Heart left ventricle (tissue), 13 donors: ENCODE measurements at regions not wholly inside any gene's neighbourhood (a gene's known extent, or its start where the extent isn't known, plus 50 kb on each side); places are given as distances from the start of the nearest gene placed in this dataset.

Experiments used
- CTCF ChIP-seq, 12 donors: fragments of 200-600 bp; sonication (generic) in 4 of 12; IDR thresholded peaks; one replicate each; pipeline versions ENCODE4 v1.5.0 to v1.8.0; 2018 to 2022; ENCODE audit warnings: antibody characterized with exemption in 12 of 12, mild to moderate bottlenecking in 5 of 12
- POLR2A ChIP-seq, 2 donors: fragments of 450-650 bp; IDR thresholded peaks; one replicate each; pipeline ENCODE4 v1.6.1; 2017; ENCODE audit warnings: antibody characterized with exemption in 2 of 2, mild to moderate bottlenecking in 2 of 2, moderate library complexity in 2 of 2
- donor health status: ischemic (EF 13 %, LVEDD 7.1; RV severe dilation, severe dysfunction).
- donor health status: DM: no; HTN: yes; CAD: no.
- donor health status: DM: no; HTN: no; CAD: no.
- donor health status: ischemic (EF 25% LVEDD 6.9; RV normal size, moderate dysfunction).
- donor health status: ischemic (EF 25% LVEDD 5.7; RV mildly dilated, moderate dysfunction).
- donor health status: ischemic (EF 35%, LVEDD 5.7; RV mildly dilated, moderate dysfunction).
- donor health status: nonischemic (EF 11% LVEDD 7.7; RV severe dilation, severe dysfunction).
- donor health status: DM: yes; HTN: yes; CAD: no.
- donor health status: PGD.
- donor health status: ischemic (EF 29% LVEDD 5.4; RV normal size, mild dysfunction).
- donor health status: nonischemic (EF 23%, LVEDD 6.1; RV moderate dilation, normal function).

- no peak for TF ChIP-seq CTCF (IDR thresholded peaks at IDR 0.05)
- TF ChIP-seq POLR2A (IDR thresholded peaks at IDR 0.05), result no peak
Observed at GRCh38 chr2:40642726-40643125, 190.8 kb upstream of the SLC8A1 start.
